Loucy (cell line): ENCODE measurements at regions not wholly inside any gene's neighbourhood (a gene's known extent, or its start where the extent isn't known, plus 50 kb on each side); places are given as distances from the start of the nearest gene placed in this dataset.

Source experiments
- EZH2phosphoT487 ChIP-seq: fragments of 200-600 bp; IDR thresholded peaks from 2 replicates; pipeline ENCODE4 v1.6.1; 2018; ENCODE audit warnings: antibody characterized with exemption, mild to moderate bottlenecking, moderate library complexity, borderline replicate concordance
- TF ChIP-seq, protein P1 (sequence below): fragments of 200-600 bp; sonication (generic); conservative IDR thresholded peaks from 2 replicates; pipeline ENCODE4 v1.5.1; 2014; ENCODE audit warnings: mild to moderate bottlenecking, antibody characterized with exemption, low read length

DNA sequence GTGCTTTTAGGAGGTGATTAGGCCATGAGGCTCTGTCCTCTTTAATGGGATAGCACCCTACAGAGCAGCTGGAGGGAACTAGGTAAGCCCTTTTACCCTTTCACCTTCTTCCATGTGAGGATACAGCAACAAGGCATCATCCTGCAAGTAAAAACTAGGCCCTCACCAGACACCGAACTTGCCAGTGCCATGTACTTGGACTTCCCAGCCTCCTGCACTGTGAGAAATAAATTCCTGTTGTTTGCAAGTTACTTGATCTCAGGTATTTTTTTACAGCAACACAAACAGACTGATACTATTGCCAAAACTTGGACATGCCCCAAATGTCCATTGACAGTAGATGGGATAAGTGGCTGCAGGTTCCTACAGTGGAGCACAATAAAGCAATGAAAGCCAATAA is 85.8 kb upstream of the MAP1LC3B2 start:
- TF ChIP-seq, protein P1, sequence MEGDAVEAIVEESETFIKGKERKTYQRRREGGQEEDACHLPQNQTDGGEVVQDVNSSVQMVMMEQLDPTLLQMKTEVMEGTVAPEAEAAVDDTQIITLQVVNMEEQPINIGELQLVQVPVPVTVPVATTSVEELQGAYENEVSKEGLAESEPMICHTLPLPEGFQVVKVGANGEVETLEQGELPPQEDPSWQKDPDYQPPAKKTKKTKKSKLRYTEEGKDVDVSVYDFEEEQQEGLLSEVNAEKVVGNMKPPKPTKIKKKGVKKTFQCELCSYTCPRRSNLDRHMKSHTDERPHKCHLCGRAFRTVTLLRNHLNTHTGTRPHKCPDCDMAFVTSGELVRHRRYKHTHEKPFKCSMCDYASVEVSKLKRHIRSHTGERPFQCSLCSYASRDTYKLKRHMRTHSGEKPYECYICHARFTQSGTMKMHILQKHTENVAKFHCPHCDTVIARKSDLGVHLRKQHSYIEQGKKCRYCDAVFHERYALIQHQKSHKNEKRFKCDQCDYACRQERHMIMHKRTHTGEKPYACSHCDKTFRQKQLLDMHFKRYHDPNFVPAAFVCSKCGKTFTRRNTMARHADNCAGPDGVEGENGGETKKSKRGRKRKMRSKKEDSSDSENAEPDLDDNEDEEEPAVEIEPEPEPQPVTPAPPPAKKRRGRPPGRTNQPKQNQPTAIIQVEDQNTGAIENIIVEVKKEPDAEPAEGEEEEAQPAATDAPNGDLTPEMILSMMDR: no peak
- TF ChIP-seq EZH2phosphoT487: no peak
